Smooth muscle cell (in vitro differentiated cells): ENCODE measurements at regions not wholly inside any gene's neighbourhood (a gene's known extent, or its start where the extent isn't known, plus 50 kb on each side); places are given as distances from the start of the nearest gene placed in this dataset.

Experiments used
- DNase-seq: peaks from one replicate; lab custom pipeline; 2025; ENCODE audit not compliant: unreplicated experiment; lab: John Stamatoyannopoulos, UW
- H2AFZ ChIP-seq: fragments of 200-600 bp; sonication (generic); 2 replicates; pipeline ENCODE4 v1.6.0; 2016; ENCODE audit warnings: antibody characterized with exemption, low read depth, mild to moderate bottlenecking
- H3F3A ChIP-seq: fragments of 200-600 bp; sonication (generic); 2 replicates; pipeline ENCODE4 v1.6.0; 2017; ENCODE audit warnings: antibody characterized with exemption, low read depth
- H3K27ac ChIP-seq: fragments of 200-600 bp; sonication (generic); 2 replicates; pipeline ENCODE4 v1.5.1; 2016; ENCODE audit warnings: low read depth, mild to moderate bottlenecking
- H3K27me3 ChIP-seq: fragments of 200-600 bp; sonication (generic); 2 replicates; pipeline ENCODE4 v1.6.1; 2016; ENCODE audit warnings: low read depth, mild to moderate bottlenecking
- H3K36me3 ChIP-seq: fragments of 200-600 bp; sonication (generic); 2 replicates; pipeline ENCODE4 v1.5.1; 2016; ENCODE audit warnings: low read depth
- H3K4me1 ChIP-seq: fragments of 200-600 bp; sonication (generic); 2 replicates; pipeline ENCODE4 v1.5.1; 2016; ENCODE audit warnings: low read depth
- H3K4me2 ChIP-seq: fragments of 200-600 bp; sonication (generic); 2 replicates; pipeline ENCODE4 v1.6.0; 2016; ENCODE audit warnings: mild to moderate bottlenecking
- H3K4me3 ChIP-seq: fragments of 200-600 bp; sonication (generic); 2 replicates; pipeline ENCODE4 v1.5.1; 2016; ENCODE audit warnings: mild to moderate bottlenecking
- H3K79me2 ChIP-seq: fragments of 200-600 bp; sonication (generic); 2 replicates; pipeline ENCODE4 v1.6.0; 2016; ENCODE audit warnings: low read depth, mild to moderate bottlenecking
- H3K9ac ChIP-seq: fragments of 200-600 bp; sonication (generic); 2 replicates; pipeline ENCODE4 v1.6.0; 2016; ENCODE audit warnings: low read depth
- H3K9me3 ChIP-seq: fragments of 200-600 bp; sonication (generic); replicated peaks from 2 replicates; pipeline ENCODE4 v1.5.1; 2016; ENCODE audit warnings: low read depth
- H4K20me1 ChIP-seq: fragments of 200-600 bp; sonication (generic); 2 replicates; pipeline ENCODE4 v1.6.0; 2016; ENCODE audit warnings: low read depth
- WGBS: methylation state at CpG from one replicate; pipeline ENCODE4 v1.1.7; 2016; ENCODE audit warnings: low lambda C conversion rate; 5-methylcytosine and 5-hydroxymethylcytosine counted together
- TF ChIP-seq, protein P1 (sequence below): fragments of 200-600 bp; sonication (generic); IDR thresholded peaks from 2 replicates; pipeline ENCODE4 v1.5.1; 2017; ENCODE audit warnings: borderline replicate concordance, mild to moderate bottlenecking, antibody characterized with exemption; ENCODE audit not compliant: insufficient read depth, poor library complexity, severe bottlenecking

- Histone ChIP-seq H3K9me3 (no peaks in the 10 kb centered on the region), H3K27ac (no peak overlapping the region), H3K4me2 (peak overlapping the region; percentile 25), H3K27me3 (no peaks in the 10 kb centered on the region), H3K4me1 (peaks cover 5% of the 10 kb centered on the region), H3F3A (no peaks in the 10 kb centered on the region), H3K9ac (no peak overlapping the region), H2AFZ (peak overlapping the region; percentile 69), H3K79me2 (no peaks in the 10 kb centered on the region), H3K36me3 (no peaks in the 10 kb centered on the region), H3K4me3 (no peak overlapping the region), H4K20me1 (no peaks in the 10 kb centered on the region)
- TF ChIP-seq, protein P1, sequence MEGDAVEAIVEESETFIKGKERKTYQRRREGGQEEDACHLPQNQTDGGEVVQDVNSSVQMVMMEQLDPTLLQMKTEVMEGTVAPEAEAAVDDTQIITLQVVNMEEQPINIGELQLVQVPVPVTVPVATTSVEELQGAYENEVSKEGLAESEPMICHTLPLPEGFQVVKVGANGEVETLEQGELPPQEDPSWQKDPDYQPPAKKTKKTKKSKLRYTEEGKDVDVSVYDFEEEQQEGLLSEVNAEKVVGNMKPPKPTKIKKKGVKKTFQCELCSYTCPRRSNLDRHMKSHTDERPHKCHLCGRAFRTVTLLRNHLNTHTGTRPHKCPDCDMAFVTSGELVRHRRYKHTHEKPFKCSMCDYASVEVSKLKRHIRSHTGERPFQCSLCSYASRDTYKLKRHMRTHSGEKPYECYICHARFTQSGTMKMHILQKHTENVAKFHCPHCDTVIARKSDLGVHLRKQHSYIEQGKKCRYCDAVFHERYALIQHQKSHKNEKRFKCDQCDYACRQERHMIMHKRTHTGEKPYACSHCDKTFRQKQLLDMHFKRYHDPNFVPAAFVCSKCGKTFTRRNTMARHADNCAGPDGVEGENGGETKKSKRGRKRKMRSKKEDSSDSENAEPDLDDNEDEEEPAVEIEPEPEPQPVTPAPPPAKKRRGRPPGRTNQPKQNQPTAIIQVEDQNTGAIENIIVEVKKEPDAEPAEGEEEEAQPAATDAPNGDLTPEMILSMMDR = no peak
- 67% methylated on average over 4 of the region's 4 CpGs for WGBS
- DNase-seq = no peak
Observed at GRCh38 chr13:47049276-47049989, 152.6 kb upstream of the HTR2A start.

DNA sequence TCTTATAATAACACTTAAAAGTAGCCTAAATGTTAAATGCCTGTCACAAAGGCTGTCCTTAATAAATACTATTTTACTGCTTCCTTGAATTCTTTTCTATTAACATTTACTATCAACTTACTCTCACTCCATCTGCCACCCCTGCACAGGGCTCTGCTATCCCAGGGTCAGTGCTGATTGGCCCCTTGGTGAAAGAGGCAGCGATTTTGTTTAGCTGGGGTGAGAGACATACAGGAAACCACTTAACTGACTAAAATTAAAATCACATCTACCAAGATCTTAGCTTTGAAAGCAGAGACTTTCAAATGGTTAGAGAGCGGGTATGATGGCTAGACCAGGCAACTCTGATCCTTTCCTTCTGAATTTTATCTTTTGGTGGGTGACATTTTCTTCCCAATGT, 149.9 kb upstream of the HTR2A start:
- TF ChIP-seq, protein P1 = no peak
- Histone ChIP-seq H3K79me2 (no peaks in the 10 kb centered on the region), H3K27me3 (no peaks in the 10 kb centered on the region), H3K4me1 (peaks cover 5% of the 10 kb centered on the region), H3K36me3 (no peaks in the 10 kb centered on the region), H3K9ac (no peak overlapping the region), H4K20me1 (no peaks in the 10 kb centered on the region), H3F3A (no peaks in the 10 kb centered on the region), H3K4me2 (no peak overlapping the region), H3K4me3 (no peak overlapping the region), H2AFZ (no peak overlapping the region), H3K9me3 (no peaks in the 10 kb centered on the region), H3K27ac (no peak overlapping the region)
- DNase-seq = no peak
- WGBS = 74% methylated on average over 2 of the region's 2 CpGs

DNA sequence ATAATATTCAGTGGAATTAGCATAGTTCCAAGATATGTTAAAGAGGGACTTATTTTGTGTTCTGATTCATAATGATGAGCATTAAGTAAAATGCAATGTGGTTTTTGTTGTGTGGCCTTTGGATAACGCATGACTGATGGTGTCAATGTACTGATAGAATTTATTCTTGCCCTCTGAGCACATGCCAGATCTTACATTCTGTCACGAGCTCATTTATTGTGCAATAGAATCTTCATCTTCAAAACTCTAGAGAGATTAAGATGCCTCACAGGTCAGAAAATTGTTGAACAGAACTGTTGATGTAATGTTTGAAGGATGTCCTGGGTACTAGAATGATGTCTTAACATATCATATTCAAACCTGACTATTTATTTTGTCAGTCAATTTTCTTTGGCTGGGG, 148.0 kb upstream of the HTR2A start:
- 85% methylated on average over 2 of the region's 2 CpGs for WGBS
- H2AFZ ChIP-seq = no peak overlapping the region
- H3K27me3 ChIP-seq = no peaks in the 10 kb centered on the region
- H3K9ac ChIP-seq = no peak overlapping the region
- DNase-seq = no peak
- H3F3A ChIP-seq = no peaks in the 10 kb centered on the region
- H3K27ac ChIP-seq = no peak overlapping the region
- H3K36me3 ChIP-seq = no peaks in the 10 kb centered on the region
- no peaks in the 10 kb centered on the region for H3K79me2 ChIP-seq
- no peaks in the 10 kb centered on the region for H3K9me3 ChIP-seq
- no peak overlapping the region for H3K4me3 ChIP-seq
- H3K4me2 ChIP-seq = no peak overlapping the region
- H3K4me1 ChIP-seq = peaks cover 5% of the 10 kb centered on the region
- no peaks in the 10 kb centered on the region for H4K20me1 ChIP-seq
- TF ChIP-seq, protein P1 = no peak

GRCh38 chr13:47039106-47039505, 142.3 kb upstream of the HTR2A start:
- 12% methylated on average over 2 of the region's 2 CpGs for WGBS
- no peak for DNase-seq

More at GRCh38 chr13:47039106-47039505, 142.3 kb upstream of the HTR2A start:
- no peak overlapping the region for H3K9ac ChIP-seq
- H3K9me3 ChIP-seq = no peaks in the 10 kb centered on the region
- TF ChIP-seq, protein P1 = no peak
- H4K20me1 ChIP-seq = no peaks in the 10 kb centered on the region
- no peak overlapping the region for H2AFZ ChIP-seq
- no peaks in the 10 kb centered on the region for H3F3A ChIP-seq
- no peaks in the 10 kb centered on the region for H3K27me3 ChIP-seq
- H3K27ac ChIP-seq = peak overlapping the region; percentile 71
- no peaks in the 10 kb centered on the region for H3K36me3 ChIP-seq
- no peaks in the 10 kb centered on the region for H3K79me2 ChIP-seq
- H3K4me3 ChIP-seq = no peak overlapping the region
- H3K4me2 ChIP-seq = peak overlapping the region; percentile 73
- peaks cover 26% of the 10 kb centered on the region for H3K4me1 ChIP-seq
